Transverse colon (tissue), 4 donors: ENCODE measurements at regions not wholly inside any gene's neighbourhood (a gene's known extent, or its start where the extent isn't known, plus 50 kb on each side); places are given as distances from the start of the nearest gene placed in this dataset.

Experiments
- POLR2A ChIP-seq: fragments of 450-650 bp; IDR thresholded peaks from one replicate; pipeline ENCODE4 v1.6.1; 2016; ENCODE audit warnings: antibody characterized with exemption, mild to moderate bottlenecking, moderate library complexity
- POLR2AphosphoS5 ChIP-seq, 3 donors: sonication (generic); formaldehyde crosslinking; IDR thresholded peaks; one replicate each; pipeline ENCODE4 v1.6.1; 2016; ENCODE audit warnings: antibody characterized with exemption in 3 of 3
- TF ChIP-seq, protein P1 (sequence below), 5 experiments: fragments of 200-600 bp in 3 of 5; fragments of 450-650 bp in 2 of 5; sonication (generic) in 3 of 5; IDR thresholded peaks; 1 replicate in 2 of 5; 2 replicates in 3 of 5; pipeline ENCODE4 v1.5.1; 2016 to 2017; ENCODE audit warnings: antibody characterized with exemption in 5 of 5, inconsistent platforms in 3 of 5, mild to moderate bottlenecking in 2 of 5, moderate library complexity in 1 of 5

- TF ChIP-seq POLR2A (no peak), POLR2AphosphoS5 (IDR thresholded peaks at IDR 0.05) (no peak)
- TF ChIP-seq, protein P1, sequence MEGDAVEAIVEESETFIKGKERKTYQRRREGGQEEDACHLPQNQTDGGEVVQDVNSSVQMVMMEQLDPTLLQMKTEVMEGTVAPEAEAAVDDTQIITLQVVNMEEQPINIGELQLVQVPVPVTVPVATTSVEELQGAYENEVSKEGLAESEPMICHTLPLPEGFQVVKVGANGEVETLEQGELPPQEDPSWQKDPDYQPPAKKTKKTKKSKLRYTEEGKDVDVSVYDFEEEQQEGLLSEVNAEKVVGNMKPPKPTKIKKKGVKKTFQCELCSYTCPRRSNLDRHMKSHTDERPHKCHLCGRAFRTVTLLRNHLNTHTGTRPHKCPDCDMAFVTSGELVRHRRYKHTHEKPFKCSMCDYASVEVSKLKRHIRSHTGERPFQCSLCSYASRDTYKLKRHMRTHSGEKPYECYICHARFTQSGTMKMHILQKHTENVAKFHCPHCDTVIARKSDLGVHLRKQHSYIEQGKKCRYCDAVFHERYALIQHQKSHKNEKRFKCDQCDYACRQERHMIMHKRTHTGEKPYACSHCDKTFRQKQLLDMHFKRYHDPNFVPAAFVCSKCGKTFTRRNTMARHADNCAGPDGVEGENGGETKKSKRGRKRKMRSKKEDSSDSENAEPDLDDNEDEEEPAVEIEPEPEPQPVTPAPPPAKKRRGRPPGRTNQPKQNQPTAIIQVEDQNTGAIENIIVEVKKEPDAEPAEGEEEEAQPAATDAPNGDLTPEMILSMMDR (IDR thresholded peaks at IDR 0.05) = no peak
Measured at GRCh38 chr4:162847945-162848549, 318.6 kb downstream of the NAF1 start.
